GM12878 (cell line): ENCODE measurements at regions not wholly inside any gene's neighbourhood (a gene's known extent, or its start where the extent isn't known, plus 50 kb on each side); places are given as distances from the start of the nearest gene placed in this dataset.

Source experiments
- ATAC-seq: fragments of 200-7000 bp; cut with Tn5 transposase; 3 replicates; pipeline ENCODE4 v1.9.1; 2020; ENCODE audit warnings: mild to moderate bottlenecking, moderate library complexity
- BruUV-seq: library from RNA; stranded (reverse); fragments of 400-500 nt; replicated peaks from 2 replicates; lab custom pipeline; 2021; lab: Mats Ljungman, UMichigan
- CTCF ChIA-PET: fragments of 300-600 bp; sonication (Branson Sonifier 250); formaldehyde crosslinking; extraction: SDS; loops from one replicate; lab custom pipeline; 2021; ENCODE audit warnings: inconsistent platforms; lab: Yijun Ruan, JAX
- POLR2A ChIA-PET: fragments of 350-600 bp; formaldehyde crosslinking; extraction: SDS; loops from one replicate; lab custom pipeline; 2021; ENCODE audit warnings: inconsistent platforms; lab: Charles Lee
- RAD21 ChIA-PET: fragments of 300-600 bp; sonication (Branson Sonifier 250); formaldehyde crosslinking; loops from one replicate; lab custom pipeline; 2023; ENCODE audit warnings: antibody characterized with exemption; ENCODE audit not compliant: unreplicated experiment; lab: Charles Lee
- SMC1A ChIA-PET: fragments of 300-600 bp; sonication (Branson Sonifier 250); formaldehyde crosslinking; loops from one replicate; lab custom pipeline; 2023; ENCODE audit not compliant: unreplicated experiment, uncharacterized antibody; lab: Charles Lee
- DNase-seq: peaks from one replicate; pipeline ENCODE4 v3.0.0-alpha.2; 2011; ENCODE audit warnings: low read depth, low spot score
- FAIRE-seq: peaks from 3 replicates; lab custom pipeline; 2011; peaks lifted over from hg19 to GRCh38; lab: Jason Lieb, UNC
- H2AFZ ChIP-seq: 2 replicates; pipeline ENCODE4 v1.6.0; 2011; ENCODE audit warnings: low read depth, low read length, control low read depth; ENCODE audit not compliant: control insufficient read depth
- H3K27ac ChIP-seq: 2 replicates; pipeline ENCODE4 v1.5.1; 2011; ENCODE audit warnings: control low read depth; ENCODE audit not compliant: control insufficient read depth, insufficient read depth
- H3K27me3 ChIP-seq, 2 experiments: replicated peaks in 1 of 2; 2 replicates each; pipeline versions ENCODE4 v1.6.0 to v1.6.1; 2011; ENCODE audit warnings: low read length in 1 of 2; ENCODE audit not compliant: control insufficient read depth in 2 of 2, insufficient read depth in 2 of 2
- H3K36me3 ChIP-seq, 2 experiments: 2 replicates each; pipeline ENCODE4 v1.5.1; 2011; ENCODE audit warnings: low read length in 1 of 2; ENCODE audit not compliant: control insufficient read depth in 2 of 2, insufficient read depth in 2 of 2
- H3K4me1 ChIP-seq: 2 replicates; pipeline ENCODE4 v1.6.1; 2011; ENCODE audit warnings: mild to moderate bottlenecking, low read length, moderate library complexity, mixed read lengths; ENCODE audit not compliant: control insufficient read depth, insufficient read depth
- H3K4me2 ChIP-seq: 2 replicates; pipeline ENCODE4 v1.6.0; 2011; ENCODE audit warnings: control low read depth; ENCODE audit not compliant: control insufficient read depth, insufficient read depth
- H3K4me3 ChIP-seq: fragments of 200-600 bp; sonication (generic); 2 replicates; pipeline ENCODE4 v1.5.1; 2016
- H3K79me2 ChIP-seq: 2 replicates; pipeline ENCODE4 v1.6.0; 2011; ENCODE audit warnings: low read length; ENCODE audit not compliant: control insufficient read depth, insufficient read depth
- H3K9ac ChIP-seq: 2 replicates; pipeline ENCODE4 v1.8.0; 2011; ENCODE audit warnings: low read length, control low read depth, mixed read lengths; ENCODE audit not compliant: control insufficient read depth, insufficient read depth
- H3K9me3 ChIP-seq: replicated peaks from 3 replicates; pipeline ENCODE4 v1.5.1; 2011; ENCODE audit warnings: mild to moderate bottlenecking, low read length; ENCODE audit not compliant: control insufficient read depth, insufficient read depth
- H4K20me1 ChIP-seq: 2 replicates; pipeline ENCODE4 v1.6.0; 2011; ENCODE audit not compliant: control insufficient read depth, insufficient read depth
- E2F4 ChIP-seq: IDR thresholded peaks from 2 replicates; pipeline ENCODE4 v1.6.1; 2012; ENCODE audit warnings: low read depth, low read length, improper control_type of control experiment
- NR2C1 ChIP-seq: fragments of 450-650 bp; IDR thresholded peaks from 2 replicates; pipeline ENCODE4 v1.6.1; 2017; ENCODE audit warnings: antibody characterized with exemption, mild to moderate bottlenecking, moderate library complexity
- PAX8 ChIP-seq: fragments of 450-650 bp; IDR thresholded peaks from 2 replicates; pipeline ENCODE4 v1.6.1; 2017; ENCODE audit warnings: mild to moderate bottlenecking, moderate library complexity
- RCOR1 ChIP-seq: conservative IDR thresholded peaks from 2 replicates; pipeline ENCODE4 v1.6.1; 2012; ENCODE audit warnings: low read depth, low read length, improper control_type of control experiment
- SMC3 ChIP-seq: IDR thresholded peaks from 2 replicates; pipeline ENCODE4 v1.6.1; 2011; ENCODE audit warnings: low read length, improper control_type of control experiment, borderline replicate concordance
- TCF12 ChIP-seq: IDR thresholded peaks from 2 replicates; pipeline ENCODE4 v1.6.1; 2011; ENCODE audit warnings: low read depth, mild to moderate bottlenecking, low read length
- ZNF24 ChIP-seq: fragments of 450-650 bp; IDR thresholded peaks from 2 replicates; pipeline ENCODE4 v1.6.1; 2017; ENCODE audit warnings: antibody characterized with exemption, mild to moderate bottlenecking
- WGBS: methylation state at CpG from one replicate; pipeline ENCODE4 v1.1.6; 2016; ENCODE audit warnings: low lambda C conversion rate; ENCODE audit not compliant: insufficient replicate concordance, insufficient coverage; ENCODE audit errors: missing lambda C conversion rate; 5-methylcytosine and 5-hydroxymethylcytosine counted together
- in situ Hi-C: fragments of 300-500 bp; cut with MboI; formaldehyde crosslinking; loops from 9 replicates; pipeline ENCODE4 v1.14.3; 2018; ENCODE audit warnings: mixed read lengths
- intact Hi-C: fragments of 100-400 bp; cut with micrococcal nuclease; formaldehyde crosslinking; loops from one replicate; pipeline ENCODE4 v1.14.2; 2022; ENCODE audit not compliant: unreplicated experiment
- TF ChIP-seq, protein P1 (sequence below): IDR thresholded peaks from 2 replicates; pipeline ENCODE4 v1.6.1; 2012; ENCODE audit warnings: low read depth, low read length, improper control_type of control experiment
- TF ChIP-seq, protein P2 (sequence below): fragments of 450-650 bp; IDR thresholded peaks from 2 replicates; pipeline ENCODE4 v1.6.1; 2017; ENCODE audit warnings: antibody characterized with exemption, mild to moderate bottlenecking, moderate library complexity
- TF ChIP-seq, protein P3 (sequence below): fragments of 450-650 bp; IDR thresholded peaks from 2 replicates; pipeline ENCODE4 v1.6.1; 2018; ENCODE audit warnings: mild to moderate bottlenecking, low read depth, moderate library complexity; ENCODE audit not compliant: partially characterized antibody

DNA sequence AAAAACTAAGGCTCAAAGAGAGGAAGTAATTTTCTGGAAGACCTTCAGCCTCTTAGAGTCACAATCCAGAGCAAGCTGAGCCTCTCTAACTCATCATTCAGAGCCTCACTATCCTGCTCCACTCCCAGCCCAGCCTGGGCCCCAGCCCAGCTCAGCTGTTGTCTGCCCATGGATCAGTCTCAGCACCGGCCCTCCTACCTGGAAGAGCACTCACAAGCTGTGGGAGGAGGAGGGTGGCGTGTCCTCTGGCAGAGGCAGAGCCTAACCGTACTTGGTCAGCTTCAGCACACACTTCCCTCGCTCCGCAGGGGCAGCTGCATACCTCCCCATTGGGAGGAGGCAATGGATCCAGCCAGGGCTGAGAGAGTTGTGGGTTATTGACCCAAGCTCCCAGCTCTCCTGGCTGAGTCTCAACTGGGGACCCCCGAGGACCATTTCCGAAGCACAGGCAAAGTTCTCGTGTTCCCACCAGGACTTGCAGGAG, 66.7 kb upstream of the GPR26 start:
- Histone ChIP-seq H3K9me3 (no peaks in the 10 kb centered on the region), H3K27me3 (peaks cover 0 to 3% of the 10 kb centered on the region in 2 experiments; a peak in 2 of 4 replicates), H3K79me2 (no peaks in the 10 kb centered on the region), H3K9ac (no peak overlapping the region), H3K36me3 (no peaks in the 10 kb centered on the region), H3K4me3 (no peak overlapping the region), H3K27ac (no peak overlapping the region), H3K4me1 (no peaks in the 10 kb centered on the region), H3K4me2 (no peak overlapping the region), H2AFZ (no peak overlapping the region), H4K20me1 (no peaks in the 10 kb centered on the region)
- DNase-seq (no peak), FAIRE-seq (no peak), ATAC-seq (no peak)
- CTCF ChIA-PET, result no interaction called here
- POLR2A ChIA-PET, result interaction anchor here (0.6 kb wide), 1 partner anchor 434 kb away, joined by 3 read pairs; no protein-coding TSS in a partner anchor
- RAD21 ChIA-PET, result interaction anchor here (0.6 kb wide), 1 partner anchor 15 kb away, joined by 4 read pairs; no protein-coding TSS in a partner anchor
- WGBS, result 17% methylated on average over 8 of the region's 8 CpGs
- TF ChIP-seq E2F4 (no peak), ZNF24 (no peak)
- TF ChIP-seq, protein P1, sequence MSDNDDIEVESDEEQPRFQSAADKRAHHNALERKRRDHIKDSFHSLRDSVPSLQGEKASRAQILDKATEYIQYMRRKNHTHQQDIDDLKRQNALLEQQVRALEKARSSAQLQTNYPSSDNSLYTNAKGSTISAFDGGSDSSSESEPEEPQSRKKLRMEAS, result no peak
- in situ Hi-C loops (no loop called here), intact Hi-C loops (no loop called here)
- BruUV-seq, result no TSS peak
- SMC1A ChIA-PET, result no interaction called here

DNA sequence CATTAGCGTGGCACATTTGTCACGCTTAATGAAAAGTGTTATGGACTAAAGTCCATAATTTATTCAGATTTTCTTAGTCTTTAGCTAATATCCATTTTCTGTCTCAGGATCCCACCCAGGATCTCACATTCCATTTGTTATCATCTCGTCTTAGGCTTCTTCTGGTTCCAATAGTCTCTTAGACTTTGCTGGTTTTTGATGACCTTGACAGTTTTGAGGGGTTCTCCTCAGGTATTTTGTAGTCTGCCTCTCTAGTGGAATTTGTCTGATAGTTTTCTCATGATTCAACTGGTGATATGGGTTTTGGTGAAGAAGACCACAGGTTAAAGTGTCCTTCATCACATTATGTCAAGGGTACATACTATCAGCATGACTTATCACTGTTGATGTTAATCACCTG, 66.0 kb upstream of the GPR26 start:
- POLR2A ChIA-PET, result no interaction called here
- no peak for DNase-seq
- CTCF ChIA-PET, result interaction anchor here (0.6 kb wide), 1 partner anchor 94 kb away, joined by 3 read pairs; no protein-coding TSS in a partner anchor
- Histone ChIP-seq H3K4me3 (no peak overlapping the region), H3K9me3 (no peaks in the 10 kb centered on the region), H3K27me3 (peaks cover 0 to 3% of the 10 kb centered on the region in 2 experiments; a peak in 2 of 4 replicates), H3K9ac (no peak overlapping the region), H2AFZ (no peak overlapping the region), H4K20me1 (no peaks in the 10 kb centered on the region), H3K4me2 (no peak overlapping the region), H3K4me1 (no peaks in the 10 kb centered on the region), H3K79me2 (no peaks in the 10 kb centered on the region), H3K27ac (no peak overlapping the region), H3K36me3 (no peaks in the 10 kb centered on the region)
- intact Hi-C loops (no loop called here), in situ Hi-C loops (no loop called here)
- FAIRE-seq, result no peak
- no TSS peak for BruUV-seq
- SMC1A ChIA-PET, result no interaction called here
- 39% methylated on average over 3 of the region's 3 CpGs for WGBS
- RAD21 ChIA-PET, result no interaction called here
- ATAC-seq, result no peak
- TF ChIP-seq TCF12 (no peak), NR2C1 (no peak), PAX8 (no peak), SMC3 (no peak), RCOR1 (no peak)
- TF ChIP-seq, protein P2, sequence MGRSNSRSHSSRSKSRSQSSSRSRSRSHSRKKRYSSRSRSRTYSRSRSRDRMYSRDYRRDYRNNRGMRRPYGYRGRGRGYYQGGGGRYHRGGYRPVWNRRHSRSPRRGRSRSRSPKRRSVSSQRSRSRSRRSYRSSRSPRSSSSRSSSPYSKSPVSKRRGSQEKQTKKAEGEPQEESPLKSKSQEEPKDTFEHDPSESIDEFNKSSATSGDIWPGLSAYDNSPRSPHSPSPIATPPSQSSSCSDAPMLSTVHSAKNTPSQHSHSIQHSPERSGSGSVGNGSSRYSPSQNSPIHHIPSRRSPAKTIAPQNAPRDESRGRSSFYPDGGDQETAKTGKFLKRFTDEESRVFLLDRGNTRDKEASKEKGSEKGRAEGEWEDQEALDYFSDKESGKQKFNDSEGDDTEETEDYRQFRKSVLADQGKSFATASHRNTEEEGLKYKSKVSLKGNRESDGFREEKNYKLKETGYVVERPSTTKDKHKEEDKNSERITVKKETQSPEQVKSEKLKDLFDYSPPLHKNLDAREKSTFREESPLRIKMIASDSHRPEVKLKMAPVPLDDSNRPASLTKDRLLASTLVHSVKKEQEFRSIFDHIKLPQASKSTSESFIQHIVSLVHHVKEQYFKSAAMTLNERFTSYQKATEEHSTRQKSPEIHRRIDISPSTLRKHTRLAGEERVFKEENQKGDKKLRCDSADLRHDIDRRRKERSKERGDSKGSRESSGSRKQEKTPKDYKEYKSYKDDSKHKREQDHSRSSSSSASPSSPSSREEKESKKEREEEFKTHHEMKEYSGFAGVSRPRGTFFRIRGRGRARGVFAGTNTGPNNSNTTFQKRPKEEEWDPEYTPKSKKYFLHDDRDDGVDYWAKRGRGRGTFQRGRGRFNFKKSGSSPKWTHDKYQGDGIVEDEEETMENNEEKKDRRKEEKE, result no peak
- TF ChIP-seq, protein P3, sequence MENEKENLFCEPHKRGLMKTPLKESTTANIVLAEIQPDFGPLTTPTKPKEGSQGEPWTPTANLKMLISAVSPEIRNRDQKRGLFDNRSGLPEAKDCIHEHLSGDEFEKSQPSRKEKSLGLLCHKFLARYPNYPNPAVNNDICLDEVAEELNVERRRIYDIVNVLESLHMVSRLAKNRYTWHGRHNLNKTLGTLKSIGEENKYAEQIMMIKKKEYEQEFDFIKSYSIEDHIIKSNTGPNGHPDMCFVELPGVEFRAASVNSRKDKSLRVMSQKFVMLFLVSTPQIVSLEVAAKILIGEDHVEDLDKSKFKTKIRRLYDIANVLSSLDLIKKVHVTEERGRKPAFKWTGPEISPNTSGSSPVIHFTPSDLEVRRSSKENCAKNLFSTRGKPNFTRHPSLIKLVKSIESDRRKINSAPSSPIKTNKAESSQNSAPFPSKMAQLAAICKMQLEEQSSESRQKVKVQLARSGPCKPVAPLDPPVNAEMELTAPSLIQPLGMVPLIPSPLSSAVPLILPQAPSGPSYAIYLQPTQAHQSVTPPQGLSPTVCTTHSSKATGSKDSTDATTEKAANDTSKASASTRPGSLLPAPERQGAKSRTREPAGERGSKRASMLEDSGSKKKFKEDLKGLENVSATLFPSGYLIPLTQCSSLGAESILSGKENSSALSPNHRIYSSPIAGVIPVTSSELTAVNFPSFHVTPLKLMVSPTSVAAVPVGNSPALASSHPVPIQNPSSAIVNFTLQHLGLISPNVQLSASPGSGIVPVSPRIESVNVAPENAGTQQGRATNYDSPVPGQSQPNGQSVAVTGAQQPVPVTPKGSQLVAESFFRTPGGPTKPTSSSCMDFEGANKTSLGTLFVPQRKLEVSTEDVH, result no peak
